K562 (cell line): ENCODE measurements at regions not wholly inside any gene's neighbourhood (a gene's known extent, or its start where the extent isn't known, plus 50 kb on each side); places are given as distances from the start of the nearest gene placed in this dataset.

Source experiments
- ATAC-seq: fragments of 200-7000 bp; cut with Tn5 transposase; 3 replicates; pipeline ENCODE4 v1.9.1; 2020; ENCODE audit warnings: moderate library complexity
- BruUV-seq: library from RNA; stranded (reverse); fragments of 400-500 nt; replicated peaks from 2 replicates; lab custom pipeline; 2021; lab: Mats Ljungman, UMichigan
- CTCF ChIA-PET: fragments of 300-600 bp; formaldehyde crosslinking; extraction: SDS; loops from one replicate; lab custom pipeline; 2021; ENCODE audit warnings: low intra/inter-chr PET ratio; lab: Yijun Ruan, JAX
- POLR2A ChIA-PET: fragments of 300-600, 350-650 bp; sonication (Branson Sonifier 250); formaldehyde crosslinking; extraction: SDS; loops from one replicate; lab custom pipeline; 2021; ENCODE audit warnings: antibody characterized with exemption, inconsistent platforms; lab: Yijun Ruan, JAX
- DNase-seq, 4 experiments: peaks; one replicate each; pipeline versions ENCODE4 v3.0.0 to v3.0.0-alpha.2; 2011 to 2018; ENCODE audit warnings: low spot score in 3 of 4, mixed read lengths in 3 of 4; ENCODE audit errors: extremely low read depth in 1 of 4
- FAIRE-seq: peaks from 2 replicates; lab custom pipeline; 2011; peaks lifted over from hg19 to GRCh38; lab: Jason Lieb, UNC
- H2AFZ ChIP-seq: 2 replicates; pipeline ENCODE4 v1.6.0; 2011; ENCODE audit warnings: low read depth, low read length, control low read depth, inconsistent platforms
- H3K27ac ChIP-seq: fragments of 200-600 bp; 3 replicates; pipeline ENCODE4 v1.8.0; 2011; ENCODE audit warnings: low read depth, mild to moderate bottlenecking, control low read depth, inconsistent platforms, low read length, moderate library complexity, mixed read lengths; ENCODE audit errors: extremely low read depth
- H3K27me3 ChIP-seq, 2 experiments: fragments of 300-600 bp in 1 of 2; 2 replicates in 1 of 2; 3 replicates in 1 of 2; pipeline versions ENCODE4 v1.6.0 to v1.8.0; 2011; ENCODE audit warnings: inconsistent platforms in 2 of 2, low read length in 2 of 2, mild to moderate bottlenecking in 1 of 2, mixed read lengths in 1 of 2, moderate library complexity in 1 of 2; ENCODE audit not compliant: control insufficient read depth in 2 of 2, insufficient read depth in 2 of 2
- H3K36me3 ChIP-seq: fragments of 300-600 bp; 3 replicates; pipeline ENCODE4 v1.8.0; 2011; ENCODE audit warnings: mild to moderate bottlenecking, low read length, inconsistent platforms; ENCODE audit not compliant: control insufficient read depth, insufficient read depth
- H3K4me1 ChIP-seq, 2 experiments: fragments of 200-600 bp in 1 of 2; replicated peaks in 1 of 2; 2 replicates in 1 of 2; 3 replicates in 1 of 2; pipeline versions ENCODE4 v1.5.1 to v1.8.0; 2011; ENCODE audit warnings: inconsistent platforms in 2 of 2, low read length in 2 of 2, mild to moderate bottlenecking in 1 of 2, mixed read lengths in 1 of 2, moderate library complexity in 1 of 2; ENCODE audit not compliant: control insufficient read depth in 2 of 2, insufficient read depth in 2 of 2
- H3K4me2 ChIP-seq: 2 replicates; pipeline ENCODE4 v1.6.1; 2011; ENCODE audit warnings: low read length, control low read depth, inconsistent platforms, mixed read lengths; ENCODE audit not compliant: insufficient read depth
- H3K4me3 ChIP-seq: fragments of 200-600 bp; sonication (generic), shearing (Covaris generic); 2 replicates; pipeline ENCODE4 v1.5.1; 2016; ENCODE audit warnings: control low read depth, inconsistent platforms
- H3K79me2 ChIP-seq: fragments of 200-600 bp; 3 replicates; pipeline ENCODE4 v1.8.0; 2011; ENCODE audit warnings: low read length, inconsistent platforms; ENCODE audit not compliant: control insufficient read depth, insufficient read depth
- H3K9ac ChIP-seq, 2 experiments: 2 replicates each; pipeline versions ENCODE4 v1.6.0 to v1.6.1; 2011; ENCODE audit warnings: low read depth in 2 of 2, low read length in 2 of 2, control low read depth in 1 of 2, inconsistent platforms in 1 of 2, mild to moderate bottlenecking in 1 of 2, mixed read lengths in 1 of 2; ENCODE audit not compliant: insufficient read depth in 1 of 2
- H3K9me1 ChIP-seq: one replicate; pipeline ENCODE4 v1.6.0; 2011; ENCODE audit warnings: inconsistent platforms, mild to moderate bottlenecking, low read length, moderate library complexity; ENCODE audit not compliant: control insufficient read depth, insufficient read depth
- H3K9me3 ChIP-seq: replicated peaks from 2 replicates; pipeline ENCODE4 v1.5.1; 2011; ENCODE audit warnings: low read depth, low read length, inconsistent platforms; ENCODE audit not compliant: control insufficient read depth, insufficient read depth
- H4K20me1 ChIP-seq: replicated peaks from 2 replicates; pipeline ENCODE4 v1.6.1; 2011; ENCODE audit warnings: low read length, inconsistent platforms, mixed read lengths; ENCODE audit not compliant: control insufficient read depth, insufficient read depth
- BHLHE40 ChIP-seq: IDR thresholded peaks from 2 replicates; pipeline ENCODE4 v1.6.1; 2011; ENCODE audit warnings: low read length, improper control_type of control experiment
- BRD9 ChIP-seq: fragments of 450-650 bp; IDR thresholded peaks from 2 replicates; pipeline ENCODE4 v1.6.1; 2018; ENCODE audit warnings: low read depth; ENCODE audit not compliant: partially characterized antibody
- USF2 ChIP-seq: sonication (generic); formaldehyde crosslinking; IDR thresholded peaks from 2 replicates; pipeline ENCODE4 v1.5.0; 2020; ENCODE audit warnings: missing genetic modification reagents
- ZNF512 ChIP-seq: IDR thresholded peaks from 2 replicates; pipeline ENCODE4 v1.6.1; 2016; ENCODE audit warnings: missing genetic modification characterization, missing compliant biosample characterization
- WGBS: fragments of 100-300 bp; shearing (Covaris generic); methylation state at CpG from one replicate; pipeline ENCODE4 v1.1.6; 2016; ENCODE audit warnings: low coverage, mixed read lengths; ENCODE audit not compliant: insufficient coverage; ENCODE audit errors: missing lambda C conversion rate; 5-methylcytosine and 5-hydroxymethylcytosine counted together
- in situ Hi-C: fragments of 300-500 bp; cut with MboI; formaldehyde crosslinking; loops from 4 replicates; pipeline ENCODE4 v1.15.0; 2018; ENCODE audit warnings: inconsistent platforms, mixed read lengths
- intact Hi-C: fragments of 100-400 bp; cut with micrococcal nuclease; formaldehyde crosslinking; loops from 2 replicates; pipeline ENCODE4 v1.14.2; 2022

- no TSS peak for BruUV-seq
- 3% methylated on average over 10 of the region's 10 CpGs for WGBS
- Histone ChIP-seq H4K20me1 (no peaks in the 10 kb centered on the region), H2AFZ (no peak overlapping the region), H3K79me2 (no peaks in the 10 kb centered on the region), H3K4me3 (no peak overlapping the region), H3K27ac (no peak overlapping the region), H3K9me1 (no peaks in the 10 kb centered on the region), H3K36me3 (no peaks in the 10 kb centered on the region), H3K4me2 (no peak overlapping the region), H3K4me1 (no peaks in the 10 kb centered on the region; a peak in 1 of 5 replicates), H3K9me3 (no peaks in the 10 kb centered on the region), H3K27me3 (peaks cover 4% of the 10 kb centered on the region in 2 experiments; a peak in 2 of 5 replicates), H3K9ac (no peak overlapping the region)
- ATAC-seq (no peak), FAIRE-seq (no peak), DNase-seq (no peak)
- POLR2A ChIA-PET: interaction anchor here (1.0 to 1.5 kb wide), 3 partner anchors 14 to 25 kb away, joined by 3 to 5 read pairs (median 3); no protein-coding TSS in a partner anchor
- CTCF ChIA-PET: no interaction called here
- TF ChIP-seq BHLHE40 (0 out of 2 replicates have a peak, but pooled peaks have one; percentile 17), ZNF512 (tag) (0 out of 2 replicates have a peak, but pooled peaks have one; percentile 36), USF2 (CRISPR knock-in tag) (peak; percentile 36; the same call in 1 of the 2 replicates), BRD9 (no peak)
- in situ Hi-C loops: no loop called here
- intact Hi-C loops: no loop called here
These were observed 83.7 kb upstream of the RASGRP1 start for GRCh38 chr15:38648121-38648843.
